CD8-positive, alpha-beta memory T cell (primary cell): ENCODE measurements at regions not wholly inside any gene's neighbourhood (a gene's known extent, or its start where the extent isn't known, plus 50 kb on each side); places are given as distances from the start of the nearest gene placed in this dataset.

Source experiments
- CTCF ChIA-PET: fragments of 350-600 bp; sonication (Branson Sonifier 250); formaldehyde crosslinking; loops from one replicate; lab custom pipeline; 2021; ENCODE audit warnings: antibody characterized with exemption; lab: Charles Lee
- POLR2A ChIA-PET: fragments of 350-600 bp; sonication (Branson Sonifier 250); formaldehyde crosslinking; loops from one replicate; lab custom pipeline; 2021; ENCODE audit warnings: antibody characterized with exemption; lab: Charles Lee
- DNase-seq, 5 donors: peaks; one replicate each; pipeline versions ENCODE4 v3.0.0 to v3.0.0-alpha.2; 2020 to 2022; ENCODE audit warnings: mixed read lengths in 1 of 5
- H3K27ac ChIP-seq: one replicate; pipeline ENCODE4 v1.7.0; 2013; ENCODE audit warnings: low read depth, mild to moderate bottlenecking, low read length, moderate library complexity
- H3K27me3 ChIP-seq: 2 replicates; pipeline ENCODE4 v1.7.0; 2013; ENCODE audit warnings: low read length, mild to moderate bottlenecking; ENCODE audit not compliant: insufficient read depth, poor library complexity, severe bottlenecking
- H3K36me3 ChIP-seq: 2 replicates; pipeline ENCODE4 v1.7.0; 2013; ENCODE audit warnings: mild to moderate bottlenecking, low read length, moderate library complexity; ENCODE audit not compliant: insufficient read depth
- H3K4me1 ChIP-seq: 2 replicates; pipeline ENCODE4 v1.7.0; 2013; ENCODE audit warnings: mild to moderate bottlenecking, low read length, moderate library complexity; ENCODE audit not compliant: insufficient read depth
- H3K4me3 ChIP-seq: 2 replicates; pipeline ENCODE4 v1.7.0; 2013; ENCODE audit warnings: mild to moderate bottlenecking, low read length
- H3K9me3 ChIP-seq: 2 replicates; pipeline ENCODE4 v1.7.0; 2013; ENCODE audit warnings: mild to moderate bottlenecking, low read length
- H3K27ac Mint-ChIP-seq, 8 donors: one replicate each; pipeline ENCODE4 v1.8.0; 2020 to 2021; ENCODE audit warnings: mixed read lengths in 8 of 8, mild to moderate bottlenecking in 6 of 8, inconsistent platforms in 3 of 8, moderate library complexity in 3 of 8
- H3K27me3 Mint-ChIP-seq, 2 donors: one replicate each; pipeline ENCODE4 v1.8.0; 2020 to 2021; ENCODE audit warnings: mixed read lengths in 2 of 2, mild to moderate bottlenecking in 1 of 2, moderate library complexity in 1 of 2
- H3K36me3 Mint-ChIP-seq, 3 donors: one replicate each; pipeline ENCODE4 v1.8.0; 2020 to 2021; ENCODE audit warnings: mixed read lengths in 3 of 3, inconsistent platforms in 1 of 3, mild to moderate bottlenecking in 1 of 3
- H3K4me1 Mint-ChIP-seq, 3 donors: one replicate each; pipeline ENCODE4 v1.8.0; 2020 to 2021; ENCODE audit warnings: mixed read lengths in 3 of 3, inconsistent platforms in 1 of 3, mild to moderate bottlenecking in 1 of 3
- H3K4me3 Mint-ChIP-seq, 7 donors: one replicate each; pipeline ENCODE4 v1.8.0; 2020 to 2021; ENCODE audit warnings: mixed read lengths in 7 of 7, mild to moderate bottlenecking in 6 of 7, moderate library complexity in 4 of 7, inconsistent platforms in 2 of 7
- H3K9me3 Mint-ChIP-seq, 5 donors: one replicate each; pipeline ENCODE4 v1.8.0; 2020 to 2022; ENCODE audit warnings: mixed read lengths in 5 of 5, mild to moderate bottlenecking in 3 of 5, moderate library complexity in 2 of 5, inconsistent platforms in 1 of 5

- ChIA-PET CTCF (no interaction called here), POLR2A (no interaction called here)
- H3K36me3 ChIP-seq = no peaks in the 10 kb centered on the region
- Mint-ChIP-seq H3K4me3 (no peak overlapping the region), H3K27ac (no peak overlapping the region), H3K4me1 (no peaks in the 10 kb centered on the region), H3K36me3 (no peaks in the 10 kb centered on the region), H3K9me3 (peaks cover 16 to 30% (median 21%) of the 10 kb centered on the region in 5 donors), H3K27me3 (peaks cover 3 to 9% of the 10 kb centered on the region in 2 donors)
- no peaks in the 10 kb centered on the region for H3K4me1 ChIP-seq
- no peak for DNase-seq
- no peaks in the 10 kb centered on the region for H3K27me3 ChIP-seq
- H3K9me3 ChIP-seq = no peaks in the 10 kb centered on the region
- no peak overlapping the region for H3K4me3 ChIP-seq
- H3K27ac ChIP-seq = no peak overlapping the region
Observed at GRCh38 chr11:70510106-70510505, 111.8 kb downstream of the CTTN start.

DNA sequence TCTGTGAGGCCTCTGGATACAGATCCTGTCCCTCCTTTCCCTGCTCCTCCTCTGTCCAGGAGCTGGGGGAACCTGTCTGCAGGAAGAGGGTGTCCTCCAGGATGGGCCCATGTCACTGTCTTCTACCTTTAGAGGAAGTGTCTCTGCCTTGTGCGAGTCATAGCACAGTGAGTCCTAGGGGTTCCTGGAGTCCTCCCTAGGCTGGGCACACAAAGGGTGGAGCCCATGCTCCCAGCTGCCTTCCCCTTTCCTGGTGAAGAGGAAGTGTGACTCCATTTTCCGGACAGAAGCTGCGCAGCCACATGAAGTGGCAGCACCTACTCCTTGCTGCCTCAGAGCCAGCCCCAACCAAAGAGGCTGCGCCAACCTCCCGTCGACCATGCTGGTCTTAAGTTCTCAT lies 112.2 kb downstream of the CTTN start:
- H3K36me3 ChIP-seq = no peaks in the 10 kb centered on the region
- peak in 1 of 5 donors; percentile 35 for DNase-seq
- no peaks in the 10 kb centered on the region for H3K36me3 Mint-ChIP-seq
- peaks cover 3 to 9% of the 10 kb centered on the region in 2 donors for H3K27me3 Mint-ChIP-seq
- CTCF ChIA-PET = no interaction called here
- H3K4me3 Mint-ChIP-seq = no peak overlapping the region
- H3K27ac Mint-ChIP-seq = no peak overlapping the region
- H3K27me3 ChIP-seq = no peaks in the 10 kb centered on the region
- no peak overlapping the region for H3K27ac ChIP-seq
- H3K4me1 Mint-ChIP-seq = no peaks in the 10 kb centered on the region
- H3K9me3 ChIP-seq = no peaks in the 10 kb centered on the region
- H3K4me1 ChIP-seq = no peaks in the 10 kb centered on the region
- no peak overlapping the region for H3K4me3 ChIP-seq
- H3K9me3 Mint-ChIP-seq = peaks cover 16 to 30% (median 21%) of the 10 kb centered on the region in 5 donors
- POLR2A ChIA-PET = no interaction called here

- no peak overlapping the region for H3K4me3 Mint-ChIP-seq
- Histone ChIP-seq H3K36me3 (no peaks in the 10 kb centered on the region), H3K4me3 (no peak overlapping the region), H3K4me1 (no peaks in the 10 kb centered on the region), H3K9me3 (no peaks in the 10 kb centered on the region), H3K27me3 (no peaks in the 10 kb centered on the region), H3K27ac (no peak overlapping the region)
- ChIA-PET POLR2A (no interaction called here), CTCF (no interaction called here)
- H3K27me3 Mint-ChIP-seq = peaks cover 3 to 16% of the 10 kb centered on the region in 2 donors
- H3K4me1 Mint-ChIP-seq = no peaks in the 10 kb centered on the region
- DNase-seq = no peak
- no peak overlapping the region for H3K27ac Mint-ChIP-seq
- peaks cover 16 to 30% (median 21%) of the 10 kb centered on the region in 5 donors for H3K9me3 Mint-ChIP-seq
- H3K36me3 Mint-ChIP-seq = no peaks in the 10 kb centered on the region
Observed at GRCh38 chr11:70511345-70511744, 113.0 kb downstream of the CTTN start.

DNA sequence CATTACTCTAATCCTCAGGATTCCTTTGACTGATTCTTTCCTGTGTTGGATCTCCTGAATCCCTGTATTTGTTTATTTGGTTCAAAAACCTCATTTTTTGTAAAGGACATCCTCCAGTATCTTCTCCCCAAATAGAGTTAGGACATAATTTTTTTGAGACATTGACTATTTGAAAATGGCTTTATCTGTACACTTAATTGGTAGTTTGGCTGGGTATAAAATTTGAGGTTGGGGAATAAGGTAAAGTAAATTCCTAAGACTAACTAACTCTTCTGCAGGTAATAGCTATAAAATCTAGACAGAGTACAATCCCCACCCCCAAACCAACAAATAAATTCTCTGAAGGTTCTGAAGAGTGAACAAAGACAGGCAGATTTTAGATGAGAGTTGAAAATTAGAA lies 114.4 kb downstream of the CTTN start:
- CTCF ChIA-PET = no interaction called here

DNA sequence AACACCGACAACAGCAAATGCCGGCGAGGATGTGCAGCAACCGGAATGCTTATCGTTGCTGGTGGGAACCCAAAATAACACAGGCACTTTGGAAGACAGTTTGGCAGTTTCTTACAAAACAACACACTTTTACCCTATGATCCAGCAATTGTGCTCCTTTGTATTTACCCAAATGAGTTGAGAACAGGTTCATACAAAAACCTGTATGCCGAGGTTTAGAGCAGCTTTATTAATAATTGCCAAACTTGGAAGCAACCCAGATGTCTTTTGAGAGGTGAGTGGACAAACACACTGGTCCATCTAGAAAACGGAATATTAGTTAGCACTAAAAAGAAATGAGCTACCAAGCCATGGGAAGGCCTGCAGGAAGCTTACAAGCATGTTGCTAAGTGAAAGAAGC lies 118.9 kb downstream of the CTTN start:
- CTCF ChIA-PET = no interaction called here
- H3K27ac ChIP-seq = no peak overlapping the region
- H3K9me3 ChIP-seq = no peaks in the 10 kb centered on the region
- no peak overlapping the region for H3K4me3 ChIP-seq
- H3K36me3 ChIP-seq = no peaks in the 10 kb centered on the region
- POLR2A ChIA-PET = no interaction called here
- H3K36me3 Mint-ChIP-seq = no peaks in the 10 kb centered on the region
- no peaks in the 10 kb centered on the region for H3K4me1 ChIP-seq
- no peak overlapping the region for H3K27ac Mint-ChIP-seq
- H3K27me3 ChIP-seq = no peaks in the 10 kb centered on the region
- H3K27me3 Mint-ChIP-seq = peaks cover 8 to 31% of the 10 kb centered on the region in 2 donors
- H3K9me3 Mint-ChIP-seq = peaks cover 7 to 25% (median 15%) of the 10 kb centered on the region in 5 donors
- H3K4me3 Mint-ChIP-seq = no peak overlapping the region
- peak in 1 of 5 donors; percentile 6 for DNase-seq
- H3K4me1 Mint-ChIP-seq = no peaks in the 10 kb centered on the region

More for the DNA sequence above, 114.4 kb downstream of the CTTN start:
- no peaks in the 10 kb centered on the region for H3K4me1 ChIP-seq
- no peaks in the 10 kb centered on the region for H3K4me1 Mint-ChIP-seq
- H3K27ac ChIP-seq = no peak overlapping the region
- no peak overlapping the region for H3K4me3 ChIP-seq
- H3K27me3 ChIP-seq = no peaks in the 10 kb centered on the region
- H3K9me3 Mint-ChIP-seq = peaks cover 16 to 30% (median 21%) of the 10 kb centered on the region in 5 donors
- H3K36me3 ChIP-seq = no peaks in the 10 kb centered on the region
- no peak for DNase-seq
- POLR2A ChIA-PET = no interaction called here
- H3K27me3 Mint-ChIP-seq = peaks cover 3 to 17% of the 10 kb centered on the region in 2 donors
- H3K9me3 ChIP-seq = no peaks in the 10 kb centered on the region
- no peaks in the 10 kb centered on the region for H3K36me3 Mint-ChIP-seq
- H3K27ac Mint-ChIP-seq = no peak overlapping the region
- no peak overlapping the region for H3K4me3 Mint-ChIP-seq

GRCh38 chr11:70517988-70518907 lies 119.9 kb downstream of the CTTN start:
- ChIA-PET CTCF (no interaction called here), POLR2A (no interaction called here)
- H3K27ac Mint-ChIP-seq = no peak overlapping the region

GRCh38 chr11:70519117-70519516 lies 120.8 kb downstream of the CTTN start:
- Mint-ChIP-seq H3K27me3 (peaks cover 10 to 39% of the 10 kb centered on the region in 2 donors), H3K4me1 (no peaks in the 10 kb centered on the region), H3K27ac (no peak overlapping the region), H3K9me3 (peaks cover 0 to 7% (median 3%) of the 10 kb centered on the region in 5 donors), H3K4me3 (no peak overlapping the region), H3K36me3 (no peaks in the 10 kb centered on the region)
- H3K36me3 ChIP-seq = no peaks in the 10 kb centered on the region
- peak in 1 of 5 donors; percentile 3 for DNase-seq
- no peaks in the 10 kb centered on the region for H3K9me3 ChIP-seq
- H3K27me3 ChIP-seq = no peaks in the 10 kb centered on the region
- H3K4me1 ChIP-seq = no peaks in the 10 kb centered on the region
- POLR2A ChIA-PET = no interaction called here
- H3K4me3 ChIP-seq = no peak overlapping the region
- no peak overlapping the region for H3K27ac ChIP-seq
- CTCF ChIA-PET = no interaction called here

More at GRCh38 chr11:70517988-70518907, 119.9 kb downstream of the CTTN start:
- peak in 1 of 5 donors; percentile 22 for DNase-seq
- Mint-ChIP-seq H3K4me1 (no peaks in the 10 kb centered on the region), H3K9me3 (peaks cover 0 to 14% (median 5%) of the 10 kb centered on the region in 5 donors), H3K36me3 (no peaks in the 10 kb centered on the region), H3K4me3 (no peak overlapping the region), H3K27me3 (peaks cover 12 to 36% of the 10 kb centered on the region in 2 donors)
- H3K27me3 ChIP-seq = no peaks in the 10 kb centered on the region
- no peaks in the 10 kb centered on the region for H3K4me1 ChIP-seq
- no peak overlapping the region for H3K27ac ChIP-seq
- no peaks in the 10 kb centered on the region for H3K9me3 ChIP-seq
- H3K36me3 ChIP-seq = no peaks in the 10 kb centered on the region
- H3K4me3 ChIP-seq = no peak overlapping the region

- Mint-ChIP-seq H3K4me1 (no peaks in the 10 kb centered on the region), H3K9me3 (no peaks in the 10 kb centered on the region), H3K36me3 (no peaks in the 10 kb centered on the region), H3K27me3 (peaks cover 10 to 36% of the 10 kb centered on the region in 2 donors), H3K27ac (no peak overlapping the region), H3K4me3 (peak overlapping the region in 1 of 7 donors; percentile 54)
- Histone ChIP-seq H3K36me3 (no peaks in the 10 kb centered on the region), H3K4me3 (no peak overlapping the region), H3K9me3 (no peaks in the 10 kb centered on the region), H3K4me1 (no peaks in the 10 kb centered on the region), H3K27me3 (no peaks in the 10 kb centered on the region), H3K27ac (no peak overlapping the region)
- CTCF ChIA-PET = no interaction called here
- peak in 1 of 5 donors; percentile 28 for DNase-seq
- POLR2A ChIA-PET = no interaction called here
Observed at GRCh38 chr11:70521475-70522308, 123.4 kb downstream of the CTTN start.
